K562 (cell line): ENCODE measurements at regions not wholly inside any gene's neighbourhood (a gene's known extent, or its start where the extent isn't known, plus 50 kb on each side); places are given as distances from the start of the nearest gene placed in this dataset.

ENCODE experiments used
- ERF ChIP-seq: fragments of 450-650 bp; formaldehyde crosslinking; IDR thresholded peaks from 2 replicates; pipeline ENCODE4 v1.4.0; 2020; ENCODE audit warnings: mild to moderate bottlenecking, mixed read lengths
- FOS ChIP-seq: IDR thresholded peaks from 3 replicates; pipeline ENCODE4 v1.6.1; 2011; ENCODE audit not compliant: insufficient read length; ENCODE audit errors: extremely low read depth
- FOXM1 ChIP-seq, 2 experiments: fragments of 450-650 bp in 1 of 2; sonication (generic) in 1 of 2; formaldehyde crosslinking in 1 of 2; IDR thresholded peaks; 2 replicates each; pipeline versions ENCODE4 v1.6.1 to v1.9.0; 2017 to 2022; ENCODE audit warnings: low read depth in 2 of 2, mild to moderate bottlenecking in 2 of 2, missing genetic modification reagents in 1 of 2, moderate library complexity in 1 of 2
- GABPB1 ChIP-seq: sonication (generic); formaldehyde crosslinking; IDR thresholded peaks from 2 replicates; pipeline ENCODE4 v1.8.0; 2022; ENCODE audit warnings: mild to moderate bottlenecking, missing genetic modification reagents
- MIER1 ChIP-seq: fragments of 450-650 bp; IDR thresholded peaks from 2 replicates; pipeline ENCODE4 v1.6.1; 2016; ENCODE audit warnings: antibody characterized with exemption, mild to moderate bottlenecking, low read depth
- MTA1 ChIP-seq: fragments of 450-650 bp; IDR thresholded peaks from 2 replicates; pipeline ENCODE4 v1.6.1; 2017; ENCODE audit warnings: borderline replicate concordance
- MTA2 ChIP-seq: fragments of 450-650 bp; IDR thresholded peaks from 2 replicates; pipeline ENCODE4 v1.6.1; 2016; ENCODE audit warnings: low read depth
- NRF1 ChIP-seq, 2 experiments: fragments of 450-650 bp; IDR thresholded peaks in 1 of 2; conservative IDR thresholded peaks in 1 of 2; 2 replicates each; pipeline ENCODE4 v1.6.1; 2014; ENCODE audit warnings: mild to moderate bottlenecking in 2 of 2
- RAD21 ChIP-seq, 2 experiments: fragments of 250-450 bp in 1 of 2; fragments of 450-650 bp in 1 of 2; sonication (Bioruptor Pico) in 1 of 2; formaldehyde crosslinking in 1 of 2; IDR thresholded peaks in 1 of 2; conservative IDR thresholded peaks in 1 of 2; 2 replicates each; pipeline versions ENCODE4 v1.4.0 to v1.8.0; 2020 to 2022; ENCODE audit warnings: mild to moderate bottlenecking in 2 of 2, moderate library complexity in 1 of 2
- STAT5A ChIP-seq: IDR thresholded peaks from 2 replicates; pipeline ENCODE4 v1.6.1; 2012; ENCODE audit warnings: low read length, inconsistent platforms, borderline replicate concordance
- TFAM ChIP-seq: fragments of 250-450 bp; sonication (Bioruptor Pico); conservative IDR thresholded peaks from 2 replicates; pipeline ENCODE4 v1.5.0; 2021; ENCODE audit warnings: mild to moderate bottlenecking, moderate library complexity
- TF ChIP-seq, protein P1 (sequence below): fragments of 250-450 bp; sonication (Bioruptor Pico); IDR thresholded peaks from 2 replicates; pipeline ENCODE4 v1.8.0; 2021; ENCODE audit warnings: moderate library complexity, mild to moderate bottlenecking, inconsistent platforms
- TF ChIP-seq, protein P2 (sequence below): fragments of 450-650 bp; IDR thresholded peaks from 2 replicates; pipeline ENCODE4 v1.6.1; 2014; ENCODE audit warnings: low read depth, mild to moderate bottlenecking, moderate library complexity, borderline replicate concordance
- TF ChIP-seq, protein P3 (sequence below): sonication (generic); formaldehyde crosslinking; IDR thresholded peaks from 2 replicates; pipeline ENCODE4 v1.5.0; 2020; ENCODE audit warnings: missing genetic modification reagents
- TF ChIP-seq, protein P4 (sequence below): IDR thresholded peaks from 2 replicates; pipeline ENCODE4 v1.6.1; 2016; ENCODE audit warnings: missing genetic modification characterization, missing compliant biosample characterization

DNA sequence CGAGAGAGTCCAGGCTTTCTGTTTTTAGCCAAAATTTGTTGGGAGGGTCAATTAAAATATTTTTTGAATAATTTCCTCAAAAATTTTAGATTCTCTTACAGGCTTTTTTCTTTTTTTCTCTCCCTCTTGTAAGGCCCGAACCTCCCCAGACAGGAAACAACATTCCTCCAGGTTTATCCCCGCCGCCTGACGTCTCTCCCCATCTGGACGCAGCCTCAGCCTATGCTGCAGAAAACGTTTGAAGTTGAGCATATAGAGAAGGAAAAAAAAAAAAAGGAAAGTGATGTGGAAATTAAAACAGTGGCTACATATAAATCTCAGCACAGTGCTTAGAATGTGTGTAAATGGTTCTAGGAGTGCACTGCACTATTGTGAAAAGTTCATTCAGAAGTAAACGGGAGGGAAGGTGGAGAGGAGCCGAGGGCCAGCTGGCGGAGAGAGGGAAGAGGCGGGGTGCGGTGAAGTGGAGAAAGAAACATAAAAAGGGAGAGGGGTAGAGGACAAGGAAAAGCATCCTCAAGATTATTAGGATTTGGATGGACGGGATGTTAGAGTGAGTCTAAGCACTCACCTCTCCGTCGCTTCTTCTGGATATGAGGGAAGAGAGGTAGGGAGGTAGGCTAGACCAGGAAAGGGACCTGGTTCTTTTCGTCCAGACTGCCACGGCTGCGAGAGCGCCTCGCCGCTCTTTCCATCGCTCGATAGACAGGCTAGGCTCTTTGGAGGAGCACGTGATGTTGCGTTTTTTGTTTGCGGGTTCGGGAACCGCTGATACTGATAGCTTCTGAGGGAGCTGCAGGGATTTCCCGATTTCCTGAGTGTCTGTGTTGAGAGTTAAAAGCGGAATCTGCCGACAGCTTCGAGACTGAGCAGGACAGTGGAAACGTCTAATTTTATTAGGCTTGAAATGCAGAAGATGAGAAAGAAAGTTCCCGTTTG, 98.7 kb downstream of the TRIM27 start (continued):
- TF ChIP-seq, protein P1, sequence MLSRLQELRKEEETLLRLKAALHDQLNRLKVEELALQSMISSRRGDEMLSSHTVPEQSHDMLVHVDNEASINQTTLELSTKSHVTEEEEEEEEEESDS (CRISPR knock-in tag): no peak
- TF ChIP-seq NRF1 (conservative IDR thresholded peaks at IDR 0.05 in 1 of 2, IDR thresholded peaks at IDR 0.05 in 1 of 2) (0 out of 4 replicates have a peak, but pooled peaks of 1 of the 2 experiments have one; percentile 4), FOS (no peak), MIER1 (peak; percentile 36; the same call in 1 of the 2 replicates), MTA2 (no peak), RAD21 (CRISPR knock-in tag; conservative IDR thresholded peaks at IDR 0.05 in 1 of 2, IDR thresholded peaks at IDR 0.05 in 1 of 2) (no peak), TFAM (CRISPR knock-in tag) (no peak), GABPB1 (CRISPR knock-in tag) (no peak), STAT5A (0 out of 2 replicates have a peak, but pooled peaks have one; percentile 7), FOXM1 (IDR thresholded peaks at IDR 0.05; ENCODE audit: low read depth) (no peak), FOXM1 (CRISPR knock-in tag; IDR thresholded peaks at IDR 0.05; ENCODE audit: low read depth) (no peak), ERF (CRISPR knock-in tag) (no peak), MTA1 (peak; percentile 65; the same call in 1 of the 2 replicates)
- TF ChIP-seq, protein P2, sequence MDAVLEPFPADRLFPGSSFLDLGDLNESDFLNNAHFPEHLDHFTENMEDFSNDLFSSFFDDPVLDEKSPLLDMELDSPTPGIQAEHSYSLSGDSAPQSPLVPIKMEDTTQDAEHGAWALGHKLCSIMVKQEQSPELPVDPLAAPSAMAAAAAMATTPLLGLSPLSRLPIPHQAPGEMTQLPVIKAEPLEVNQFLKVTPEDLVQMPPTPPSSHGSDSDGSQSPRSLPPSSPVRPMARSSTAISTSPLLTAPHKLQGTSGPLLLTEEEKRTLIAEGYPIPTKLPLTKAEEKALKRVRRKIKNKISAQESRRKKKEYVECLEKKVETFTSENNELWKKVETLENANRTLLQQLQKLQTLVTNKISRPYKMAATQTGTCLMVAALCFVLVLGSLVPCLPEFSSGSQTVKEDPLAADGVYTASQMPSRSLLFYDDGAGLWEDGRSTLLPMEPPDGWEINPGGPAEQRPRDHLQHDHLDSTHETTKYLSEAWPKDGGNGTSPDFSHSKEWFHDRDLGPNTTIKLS: no peak
- TF ChIP-seq, protein P3, sequence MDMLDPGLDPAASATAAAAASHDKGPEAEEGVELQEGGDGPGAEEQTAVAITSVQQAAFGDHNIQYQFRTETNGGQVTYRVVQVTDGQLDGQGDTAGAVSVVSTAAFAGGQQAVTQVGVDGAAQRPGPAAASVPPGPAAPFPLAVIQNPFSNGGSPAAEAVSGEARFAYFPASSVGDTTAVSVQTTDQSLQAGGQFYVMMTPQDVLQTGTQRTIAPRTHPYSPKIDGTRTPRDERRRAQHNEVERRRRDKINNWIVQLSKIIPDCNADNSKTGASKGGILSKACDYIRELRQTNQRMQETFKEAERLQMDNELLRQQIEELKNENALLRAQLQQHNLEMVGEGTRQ (CRISPR knock-in tag): peak; percentile 72
- TF ChIP-seq, protein P4, sequence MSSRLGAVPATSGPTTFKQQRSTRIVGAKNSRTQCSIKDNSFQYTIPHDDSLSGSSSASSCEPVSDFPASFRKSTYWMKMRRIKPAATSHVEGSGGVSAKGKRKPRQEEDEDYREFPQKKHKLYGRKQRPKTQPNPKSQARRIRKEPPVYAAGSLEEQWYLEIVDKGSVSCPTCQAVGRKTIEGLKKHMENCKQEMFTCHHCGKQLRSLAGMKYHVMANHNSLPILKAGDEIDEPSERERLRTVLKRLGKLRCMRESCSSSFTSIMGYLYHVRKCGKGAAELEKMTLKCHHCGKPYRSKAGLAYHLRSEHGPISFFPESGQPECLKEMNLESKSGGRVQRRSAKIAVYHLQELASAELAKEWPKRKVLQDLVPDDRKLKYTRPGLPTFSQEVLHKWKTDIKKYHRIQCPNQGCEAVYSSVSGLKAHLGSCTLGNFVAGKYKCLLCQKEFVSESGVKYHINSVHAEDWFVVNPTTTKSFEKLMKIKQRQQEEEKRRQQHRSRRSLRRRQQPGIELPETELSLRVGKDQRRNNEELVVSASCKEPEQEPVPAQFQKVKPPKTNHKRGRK: peak; percentile 33; the same call in 1 of the 2 replicates
